ENCODE measurements at regions not wholly inside any gene's neighbourhood (a gene's known extent, or its start where the extent isn't known, plus 50 kb on each side); places are given as distances from the start of the nearest gene placed in this dataset.

DNA sequence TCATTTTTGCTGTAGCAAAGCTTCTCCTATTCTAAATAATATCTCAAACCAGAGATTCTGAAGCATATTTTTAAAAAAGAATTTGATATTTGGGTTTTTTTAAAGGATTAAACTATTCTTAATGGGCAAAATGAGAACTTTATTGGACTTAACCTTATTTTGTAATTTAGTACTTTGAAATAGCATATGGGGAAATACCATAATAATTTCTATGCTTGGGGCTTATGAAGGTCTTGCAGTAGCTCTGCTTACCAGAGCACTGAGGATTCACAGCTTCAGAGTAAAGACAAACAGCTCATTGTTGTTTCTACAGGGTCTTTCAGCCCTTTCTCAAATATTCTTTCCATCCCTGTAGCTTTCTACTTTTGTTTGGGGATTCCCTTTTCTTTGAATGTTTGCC, 111.2 kb upstream of the ZNF648 start:
- no peak overlapping the region for H3K4me3 ChIP-seq (ENCODE audit: control insufficient read depth, low read depth, low read length)
- no peak for DNase-seq (ENCODE audit: low read depth)
- TF ChIP-seq, protein P1, sequence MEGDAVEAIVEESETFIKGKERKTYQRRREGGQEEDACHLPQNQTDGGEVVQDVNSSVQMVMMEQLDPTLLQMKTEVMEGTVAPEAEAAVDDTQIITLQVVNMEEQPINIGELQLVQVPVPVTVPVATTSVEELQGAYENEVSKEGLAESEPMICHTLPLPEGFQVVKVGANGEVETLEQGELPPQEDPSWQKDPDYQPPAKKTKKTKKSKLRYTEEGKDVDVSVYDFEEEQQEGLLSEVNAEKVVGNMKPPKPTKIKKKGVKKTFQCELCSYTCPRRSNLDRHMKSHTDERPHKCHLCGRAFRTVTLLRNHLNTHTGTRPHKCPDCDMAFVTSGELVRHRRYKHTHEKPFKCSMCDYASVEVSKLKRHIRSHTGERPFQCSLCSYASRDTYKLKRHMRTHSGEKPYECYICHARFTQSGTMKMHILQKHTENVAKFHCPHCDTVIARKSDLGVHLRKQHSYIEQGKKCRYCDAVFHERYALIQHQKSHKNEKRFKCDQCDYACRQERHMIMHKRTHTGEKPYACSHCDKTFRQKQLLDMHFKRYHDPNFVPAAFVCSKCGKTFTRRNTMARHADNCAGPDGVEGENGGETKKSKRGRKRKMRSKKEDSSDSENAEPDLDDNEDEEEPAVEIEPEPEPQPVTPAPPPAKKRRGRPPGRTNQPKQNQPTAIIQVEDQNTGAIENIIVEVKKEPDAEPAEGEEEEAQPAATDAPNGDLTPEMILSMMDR (IDR thresholded peaks at IDR 0.05; ENCODE audit: control insufficient read depth, insufficient read depth, low read depth, low read length, missing control alignments) = no peak

DNA sequence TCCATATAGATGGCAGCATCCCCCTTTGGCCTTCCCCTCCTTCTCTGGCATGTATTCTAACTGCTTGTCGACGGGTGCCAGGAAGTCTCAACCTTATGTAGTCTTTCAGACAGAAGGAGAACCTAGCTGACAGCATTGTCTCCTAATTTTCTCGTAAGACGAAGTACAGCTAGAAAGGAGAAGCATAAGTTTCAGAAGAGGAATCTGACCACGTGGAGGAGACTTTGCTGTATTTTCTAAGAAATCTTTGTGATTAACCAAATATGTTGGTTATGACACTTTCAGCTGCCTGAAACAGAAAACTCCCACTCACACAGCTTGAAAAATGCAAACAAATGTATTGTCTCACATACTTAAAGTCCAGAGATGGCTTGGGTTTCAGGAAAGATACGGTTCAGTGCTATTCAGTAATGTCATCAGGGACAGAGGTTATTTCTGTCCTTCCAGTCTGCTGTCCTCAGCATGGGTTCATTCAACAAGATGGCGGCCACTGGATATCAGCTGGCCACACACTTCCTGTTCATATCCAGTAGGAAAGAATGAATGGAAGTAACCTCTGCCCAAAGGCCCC, 109.5 kb upstream of the ZNF648 start:
- no peak for DNase-seq (ENCODE audit: low read depth)
- no peak overlapping the region for H3K4me3 ChIP-seq (ENCODE audit: control insufficient read depth, low read depth, low read length)
- TF ChIP-seq, protein P1 (IDR thresholded peaks at IDR 0.05; ENCODE audit: control insufficient read depth, insufficient read depth, low read depth, low read length, missing control alignments) = no peak

DNA sequence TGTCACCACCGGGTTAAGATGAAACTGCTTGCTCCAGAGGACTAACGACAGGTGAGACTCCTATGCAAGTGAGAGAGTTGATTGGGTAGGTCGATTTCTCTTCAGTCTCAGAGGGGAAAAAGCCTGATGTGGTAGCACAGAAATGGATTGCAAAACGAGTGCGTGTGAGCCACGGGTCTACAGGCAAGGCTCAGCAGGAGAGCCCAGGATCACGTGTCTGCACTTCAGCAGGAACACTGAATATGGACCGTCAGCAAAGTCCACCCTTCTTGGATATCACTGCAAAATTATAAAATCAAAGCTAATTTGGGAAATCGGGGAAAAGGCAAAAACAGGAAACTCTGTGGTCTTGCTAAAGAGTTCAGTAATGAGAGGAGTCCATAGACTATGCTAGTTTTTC, 107.7 kb upstream of the ZNF648 start:
- TF ChIP-seq, protein P1 (IDR thresholded peaks at IDR 0.05; ENCODE audit: control insufficient read depth, insufficient read depth, low read depth, low read length, missing control alignments) = no peak
- DNase-seq (ENCODE audit: low read depth) = no peak
- no peak overlapping the region for H3K4me3 ChIP-seq (ENCODE audit: control insufficient read depth, low read depth, low read length)

DNA sequence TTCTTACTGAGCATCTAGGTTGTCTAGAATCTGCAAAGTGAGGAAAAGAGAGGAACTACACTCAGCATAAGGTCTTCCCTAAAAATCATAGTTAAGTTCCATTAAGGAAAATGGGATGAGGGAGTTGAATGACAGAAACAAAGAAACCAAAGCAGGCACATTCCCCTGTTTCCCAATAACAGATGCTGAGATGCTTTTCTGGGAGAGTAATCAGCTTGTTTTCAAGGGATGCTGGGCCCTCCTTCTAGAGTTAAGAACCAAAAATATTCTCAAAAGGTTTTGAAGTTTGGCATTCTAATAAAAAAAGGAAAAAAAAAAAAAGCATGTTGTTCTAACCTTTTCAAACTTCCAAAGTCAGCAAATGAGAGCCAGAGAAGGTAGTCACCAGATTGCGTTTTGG, 105.2 kb upstream of the ZNF648 start:
- no peak overlapping the region for H3K4me3 ChIP-seq (ENCODE audit: control insufficient read depth, low read depth, low read length)
- TF ChIP-seq, protein P1 (IDR thresholded peaks at IDR 0.05; ENCODE audit: control insufficient read depth, insufficient read depth, low read depth, low read length, missing control alignments) = no peak
- no peak for DNase-seq (ENCODE audit: low read depth)

DNA sequence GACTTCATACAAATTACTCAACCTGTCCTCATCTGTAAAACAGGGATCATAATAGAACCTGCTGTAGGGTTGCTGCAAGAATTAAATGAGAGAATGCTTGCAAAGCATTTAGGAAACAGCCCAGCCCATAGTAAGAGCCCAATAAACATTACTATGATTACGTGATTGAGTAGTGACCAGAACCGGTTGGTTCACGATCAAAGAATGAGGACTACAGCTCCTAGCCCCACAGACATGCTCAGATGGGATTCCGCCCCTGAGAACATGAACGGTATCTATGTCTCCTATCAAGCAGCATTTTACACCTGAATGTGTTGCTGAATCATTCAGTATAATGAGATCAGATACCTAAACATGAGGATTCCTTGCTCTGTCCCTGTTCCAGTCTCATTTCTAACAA, 104.8 kb upstream of the ZNF648 start:
- no peak overlapping the region for H3K4me3 ChIP-seq (ENCODE audit: control insufficient read depth, low read depth, low read length)
- no peak for DNase-seq (ENCODE audit: low read depth)
- TF ChIP-seq, protein P1 (IDR thresholded peaks at IDR 0.05; ENCODE audit: control insufficient read depth, insufficient read depth, low read depth, low read length, missing control alignments) = no peak

DNA sequence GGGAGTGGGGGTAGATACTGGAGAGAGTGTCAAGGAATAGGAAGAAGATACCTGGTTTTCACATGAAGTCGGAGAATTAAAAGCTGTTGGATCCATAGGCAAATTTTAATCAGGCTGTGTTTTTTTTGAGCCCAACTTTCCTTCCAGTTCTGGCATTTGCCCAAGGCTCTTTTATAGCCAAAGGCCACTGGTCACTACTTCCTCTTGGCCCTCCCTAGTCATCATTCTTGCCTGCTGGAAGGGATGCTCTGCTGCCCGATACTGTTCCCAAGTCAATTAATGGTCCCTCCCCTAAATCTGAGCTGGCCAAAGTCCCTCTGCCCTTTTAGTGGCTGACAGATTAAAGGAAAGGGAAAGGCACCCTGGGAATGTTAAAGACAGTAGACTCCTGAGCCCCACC, 102.8 kb upstream of the ZNF648 start:
- no peak overlapping the region for H3K4me3 ChIP-seq (ENCODE audit: control insufficient read depth, low read depth, low read length)
- DNase-seq (ENCODE audit: low read depth) = no peak
- TF ChIP-seq, protein P1 (IDR thresholded peaks at IDR 0.05; ENCODE audit: control insufficient read depth, insufficient read depth, low read depth, low read length, missing control alignments) = no peak

DNA sequence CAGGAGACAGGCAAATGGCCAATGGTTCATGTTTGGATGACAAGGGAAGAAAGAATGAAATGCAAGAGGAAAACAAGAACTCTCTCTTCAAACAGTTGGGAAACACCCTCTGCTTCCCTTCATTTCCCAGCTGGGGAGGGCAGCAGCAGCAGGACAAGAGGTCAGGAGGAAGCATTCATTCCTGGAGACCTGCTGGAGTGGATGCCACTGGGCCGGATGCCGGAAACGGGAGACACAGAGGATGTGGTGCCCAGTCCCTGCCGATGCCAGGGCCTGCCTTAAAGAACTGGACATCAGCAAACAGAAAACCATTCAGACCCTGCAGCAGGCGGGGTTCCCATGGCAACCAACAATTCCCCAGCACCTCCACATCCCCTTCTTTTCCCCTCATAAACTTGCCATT, 102.3 kb upstream of the ZNF648 start:
- TF ChIP-seq, protein P1 (IDR thresholded peaks at IDR 0.05; ENCODE audit: control insufficient read depth, insufficient read depth, low read depth, low read length, missing control alignments) = no peak
- DNase-seq (ENCODE audit: low read depth) = no peak
- no peak overlapping the region for H3K4me3 ChIP-seq (ENCODE audit: control insufficient read depth, low read depth, low read length)
